Upper lobe of left lung (tissue), 4 donors: ENCODE measurements at regions not wholly inside any gene's neighbourhood (a gene's known extent, or its start where the extent isn't known, plus 50 kb on each side); places are given as distances from the start of the nearest gene placed in this dataset.

Experiments used
- EP300 ChIP-seq, 4 donors: sonication (generic); formaldehyde crosslinking; IDR thresholded peaks; one replicate each; pipeline ENCODE4 v1.5.1; 2017; ENCODE audit warnings: antibody characterized with exemption in 4 of 4, control low read depth in 2 of 4
- POLR2A ChIP-seq, 4 donors: fragments of 450-650 bp; IDR thresholded peaks; one replicate each; pipeline ENCODE4 v1.5.1; 2016 to 2017; ENCODE audit warnings: antibody characterized with exemption in 4 of 4, mild to moderate bottlenecking in 2 of 4
- TF ChIP-seq, protein P1 (sequence below), 6 experiments: fragments of 450-650 bp in 4 of 6; fragments of 200-600 bp in 2 of 6; sonication (generic) in 2 of 6; IDR thresholded peaks; one replicate each; pipeline ENCODE4 v1.5.1; 2016 to 2019; ENCODE audit warnings: antibody characterized with exemption in 6 of 6

DNA sequence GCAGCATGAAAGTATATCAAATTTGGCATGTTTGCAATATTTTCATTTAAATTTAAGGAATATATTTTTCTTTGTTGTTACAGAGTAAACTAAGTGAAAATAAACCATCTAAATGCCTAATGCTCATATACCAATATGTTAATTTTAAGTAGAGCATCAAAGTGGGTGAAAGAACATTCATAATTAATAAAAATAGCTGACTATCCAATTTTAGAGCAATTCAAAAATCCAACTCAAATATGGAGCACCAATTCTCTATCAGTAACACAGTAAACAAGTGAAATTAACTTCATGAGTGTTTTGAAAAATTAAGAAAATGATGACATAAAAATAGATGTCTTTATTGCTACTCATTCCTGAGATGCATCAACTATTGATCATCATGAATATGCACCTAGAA, 893.0 kb downstream of the DSC3 start:
- TF ChIP-seq, protein P1, sequence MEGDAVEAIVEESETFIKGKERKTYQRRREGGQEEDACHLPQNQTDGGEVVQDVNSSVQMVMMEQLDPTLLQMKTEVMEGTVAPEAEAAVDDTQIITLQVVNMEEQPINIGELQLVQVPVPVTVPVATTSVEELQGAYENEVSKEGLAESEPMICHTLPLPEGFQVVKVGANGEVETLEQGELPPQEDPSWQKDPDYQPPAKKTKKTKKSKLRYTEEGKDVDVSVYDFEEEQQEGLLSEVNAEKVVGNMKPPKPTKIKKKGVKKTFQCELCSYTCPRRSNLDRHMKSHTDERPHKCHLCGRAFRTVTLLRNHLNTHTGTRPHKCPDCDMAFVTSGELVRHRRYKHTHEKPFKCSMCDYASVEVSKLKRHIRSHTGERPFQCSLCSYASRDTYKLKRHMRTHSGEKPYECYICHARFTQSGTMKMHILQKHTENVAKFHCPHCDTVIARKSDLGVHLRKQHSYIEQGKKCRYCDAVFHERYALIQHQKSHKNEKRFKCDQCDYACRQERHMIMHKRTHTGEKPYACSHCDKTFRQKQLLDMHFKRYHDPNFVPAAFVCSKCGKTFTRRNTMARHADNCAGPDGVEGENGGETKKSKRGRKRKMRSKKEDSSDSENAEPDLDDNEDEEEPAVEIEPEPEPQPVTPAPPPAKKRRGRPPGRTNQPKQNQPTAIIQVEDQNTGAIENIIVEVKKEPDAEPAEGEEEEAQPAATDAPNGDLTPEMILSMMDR (IDR thresholded peaks at IDR 0.05): no peak
- TF ChIP-seq POLR2A (IDR thresholded peaks at IDR 0.05) (no peak), EP300 (IDR thresholded peaks at IDR 0.05) (no peak)
